GM18511 (cell line): ENCODE measurements at regions not wholly inside any gene's neighbourhood (a gene's known extent, or its start where the extent isn't known, plus 50 kb on each side); places are given as distances from the start of the nearest gene placed in this dataset.

Source experiments
- ATAC-seq: cut with Tn5 transposase; IDR thresholded peaks from one replicate; pipeline ENCODE4 v1.9.1; 2021; ENCODE audit warnings: mild to moderate bottlenecking, moderate library complexity; ENCODE audit not compliant: unreplicated experiment

DNA sequence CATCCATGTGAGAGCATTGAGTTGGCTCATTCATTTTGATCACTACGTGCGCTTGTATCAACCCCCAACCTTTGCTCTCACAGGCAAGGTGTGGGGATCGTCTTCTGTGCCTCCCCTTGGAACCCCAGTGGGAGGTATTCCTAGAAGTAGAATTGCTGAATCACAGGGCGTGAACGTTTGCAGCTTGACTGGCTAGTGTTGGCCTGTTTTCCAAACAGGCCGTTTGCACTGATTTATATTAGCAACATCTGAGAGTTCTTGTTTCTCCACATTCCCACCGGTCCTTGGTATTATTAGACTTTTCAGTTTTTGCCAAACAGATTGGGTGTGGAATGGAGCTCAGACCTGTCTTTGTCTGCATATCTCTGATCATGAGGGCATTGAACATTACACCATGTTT lies 288.6 kb upstream of the PWP1 start:
- ATAC-seq = no peak

DNA sequence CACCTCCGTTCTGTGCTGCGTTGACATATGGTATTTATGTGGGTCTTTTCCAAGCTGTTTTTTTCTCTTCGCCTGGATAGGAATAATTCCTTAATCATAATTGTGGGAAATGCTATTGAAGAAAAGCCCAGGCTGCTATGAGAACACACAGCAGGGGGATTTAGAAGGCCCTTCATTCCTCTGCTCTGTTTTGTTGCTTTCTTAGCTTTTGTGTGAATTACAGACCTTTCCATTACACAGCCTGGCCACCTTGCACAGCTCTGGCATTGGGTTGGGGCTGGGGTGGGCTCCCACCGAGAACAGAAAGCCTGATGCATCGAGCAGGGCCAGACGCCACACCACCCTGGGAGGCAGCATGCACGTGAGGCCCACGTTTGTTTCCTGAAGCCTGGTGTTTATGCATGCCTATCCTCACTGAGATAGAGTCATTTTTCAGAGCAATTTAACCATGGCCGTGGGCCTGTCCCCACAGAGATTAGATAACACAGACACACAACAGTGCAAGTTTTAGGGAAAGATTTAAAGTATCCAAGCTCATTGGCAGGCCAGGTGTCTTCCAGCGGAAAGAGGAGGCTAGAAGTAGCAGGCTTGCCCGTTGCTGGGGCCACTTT lies 287.6 kb upstream of the PWP1 start:
- ATAC-seq = no peak

DNA sequence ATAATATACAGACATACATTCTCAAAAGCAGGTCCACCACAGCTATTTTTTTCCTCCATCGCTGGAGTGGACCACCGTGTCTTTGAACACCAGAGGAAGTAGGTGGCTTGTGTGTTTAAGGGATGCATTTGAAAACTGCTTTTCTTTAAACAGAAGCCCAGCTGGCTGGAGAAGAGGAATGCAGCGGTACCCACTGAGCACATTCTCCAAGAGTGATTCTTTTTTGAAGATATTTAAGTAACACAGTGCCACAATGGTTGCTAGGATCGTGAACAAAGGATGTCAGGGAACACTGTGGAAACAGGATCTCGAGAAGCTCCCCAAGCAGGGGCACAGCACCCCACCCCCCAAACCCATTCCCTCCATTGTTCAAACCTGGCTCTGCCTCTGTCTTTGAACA lies 286.6 kb upstream of the PWP1 start:
- no peak for ATAC-seq

DNA sequence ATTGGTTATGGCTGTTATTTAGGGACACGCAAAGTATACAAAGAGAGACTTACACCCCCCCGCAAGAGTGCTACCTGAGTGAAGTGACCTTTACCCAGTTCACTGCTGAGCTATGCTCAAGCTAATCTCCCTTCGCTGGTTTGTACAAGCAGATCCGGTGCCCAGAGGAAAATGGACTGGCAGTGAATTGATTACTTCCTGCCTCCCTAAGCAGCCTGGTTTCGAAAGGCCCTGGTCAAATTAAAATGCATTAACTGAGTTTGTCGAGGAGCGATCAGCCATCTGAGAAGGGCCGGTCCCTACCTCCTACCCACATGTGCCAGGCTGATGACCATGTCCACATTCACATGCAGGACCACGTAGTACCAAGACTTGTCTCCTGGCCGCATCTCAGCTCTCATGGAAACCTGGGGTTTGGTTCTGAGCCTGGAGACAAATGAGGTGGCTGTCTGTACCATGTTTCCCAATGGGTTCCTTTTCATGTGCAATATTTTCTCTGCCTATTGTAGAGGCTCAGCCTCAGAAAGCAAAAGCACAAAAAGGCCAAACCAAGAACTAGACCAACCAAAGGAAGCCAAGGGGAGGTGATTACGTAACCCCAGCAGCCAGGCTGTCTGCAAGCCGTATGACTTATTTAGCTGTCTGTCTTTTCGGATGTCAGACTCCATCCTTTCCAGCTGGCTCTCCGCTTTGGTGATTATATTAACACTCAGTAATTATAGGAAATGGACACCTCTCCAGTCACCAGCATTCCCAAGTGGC lies 284.7 kb upstream of the PWP1 start:
- ATAC-seq = no peak

DNA sequence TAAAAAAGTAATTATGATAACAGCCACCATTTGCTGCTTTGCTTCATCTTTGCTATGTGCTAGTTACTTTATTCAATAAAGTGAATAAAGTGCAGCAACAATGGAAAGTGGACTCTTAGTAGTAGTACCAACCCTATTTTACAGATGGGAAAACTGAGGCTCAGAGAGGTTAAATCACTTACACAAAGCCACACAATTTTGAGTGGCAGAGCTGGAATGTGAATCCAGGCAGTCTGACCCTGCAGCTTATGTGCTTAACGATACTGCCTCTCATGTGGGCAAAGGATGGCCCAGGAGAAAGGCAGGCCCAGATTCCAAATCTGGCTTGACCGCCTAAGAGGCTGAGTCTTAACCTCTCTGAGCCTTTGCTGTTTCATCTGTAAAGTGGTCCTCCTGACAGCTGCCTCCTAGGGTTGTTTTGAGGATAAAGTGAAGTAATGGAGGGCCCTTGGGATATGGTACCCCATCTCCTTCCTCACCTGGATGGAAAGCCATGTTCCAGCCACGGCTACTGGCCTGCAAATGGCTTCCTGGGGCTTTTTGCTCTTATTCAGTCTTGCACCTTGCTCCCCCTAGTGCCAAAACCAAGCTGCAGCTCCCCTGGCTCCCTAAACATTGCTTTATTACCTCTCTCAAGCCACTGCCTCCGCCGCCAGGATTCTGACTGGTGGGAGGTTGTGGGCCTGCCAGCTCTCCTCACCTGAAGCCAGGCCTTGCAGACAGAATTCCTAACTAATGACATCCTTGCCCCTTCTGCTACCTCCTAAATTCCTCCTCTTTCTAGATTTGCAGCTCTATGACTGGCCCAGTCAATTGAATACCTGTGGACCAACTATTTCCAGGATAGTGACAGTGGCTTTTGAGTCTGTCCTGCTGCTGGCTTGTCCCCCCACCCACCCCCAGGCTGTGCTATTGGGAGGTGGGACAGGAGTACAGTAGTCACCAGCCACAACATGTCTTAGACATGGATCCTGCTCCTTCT lies 283.3 kb upstream of the PWP1 start:
- ATAC-seq = no peak

DNA sequence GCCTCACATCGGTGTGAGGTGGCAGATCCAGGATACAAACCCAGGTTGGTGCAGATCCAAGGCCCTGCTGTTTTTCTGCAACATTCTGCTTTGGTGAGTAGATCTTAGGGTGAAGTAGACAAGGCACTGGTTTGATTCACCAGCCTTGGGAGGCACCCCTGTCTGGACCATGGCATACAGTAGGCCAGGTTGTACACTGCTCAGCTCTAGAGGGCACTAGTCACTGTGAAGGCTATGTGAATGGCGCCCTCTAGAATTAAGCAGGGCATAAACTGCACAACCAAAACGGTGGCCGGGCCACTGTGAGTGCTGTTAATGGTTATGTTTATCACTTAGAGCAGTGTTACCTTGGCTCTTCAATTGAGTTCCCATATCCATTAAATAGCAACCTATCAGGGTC lies 280.6 kb upstream of the PWP1 start:
- ATAC-seq = no peak

DNA sequence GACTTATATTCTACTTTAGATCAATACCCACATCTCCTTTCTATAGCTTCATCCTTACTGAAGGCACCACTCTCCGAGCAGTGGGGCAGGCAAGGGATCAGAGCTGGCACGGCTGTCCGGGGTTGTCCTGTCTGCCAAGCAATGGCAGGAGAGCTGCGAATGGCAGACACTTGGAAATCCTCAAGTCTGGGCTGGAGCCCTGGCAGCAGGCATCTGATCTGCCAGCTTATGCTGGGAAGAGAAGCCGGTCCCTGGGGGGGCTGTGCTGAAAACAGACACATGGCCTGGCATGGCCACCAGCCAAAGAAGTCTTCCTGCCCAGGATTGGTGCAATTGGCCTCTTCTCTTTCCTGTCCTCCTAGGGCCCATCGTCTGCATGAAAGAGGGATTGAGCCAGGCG lies 280.2 kb upstream of the PWP1 start:
- ATAC-seq = no peak

DNA sequence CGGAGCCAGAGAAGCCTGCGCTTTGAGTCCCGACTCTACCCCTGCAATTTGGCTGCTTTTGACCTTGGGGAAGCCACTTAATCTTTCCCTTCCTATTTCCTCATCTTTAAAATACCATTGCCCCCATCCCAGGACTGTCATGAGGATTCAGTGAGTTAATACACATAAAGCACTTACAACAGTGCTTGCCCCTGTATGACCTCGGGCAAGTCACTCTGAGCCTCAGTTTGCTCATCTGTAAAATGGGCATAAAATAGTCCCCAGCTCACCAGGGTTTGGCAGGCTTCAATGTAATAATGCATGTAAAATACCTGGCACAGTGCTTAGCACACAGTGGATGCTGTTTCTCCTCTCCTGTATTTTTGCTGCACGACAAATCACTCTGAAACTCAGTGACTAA lies 278.7 kb upstream of the PWP1 start:
- ATAC-seq = no peak

DNA sequence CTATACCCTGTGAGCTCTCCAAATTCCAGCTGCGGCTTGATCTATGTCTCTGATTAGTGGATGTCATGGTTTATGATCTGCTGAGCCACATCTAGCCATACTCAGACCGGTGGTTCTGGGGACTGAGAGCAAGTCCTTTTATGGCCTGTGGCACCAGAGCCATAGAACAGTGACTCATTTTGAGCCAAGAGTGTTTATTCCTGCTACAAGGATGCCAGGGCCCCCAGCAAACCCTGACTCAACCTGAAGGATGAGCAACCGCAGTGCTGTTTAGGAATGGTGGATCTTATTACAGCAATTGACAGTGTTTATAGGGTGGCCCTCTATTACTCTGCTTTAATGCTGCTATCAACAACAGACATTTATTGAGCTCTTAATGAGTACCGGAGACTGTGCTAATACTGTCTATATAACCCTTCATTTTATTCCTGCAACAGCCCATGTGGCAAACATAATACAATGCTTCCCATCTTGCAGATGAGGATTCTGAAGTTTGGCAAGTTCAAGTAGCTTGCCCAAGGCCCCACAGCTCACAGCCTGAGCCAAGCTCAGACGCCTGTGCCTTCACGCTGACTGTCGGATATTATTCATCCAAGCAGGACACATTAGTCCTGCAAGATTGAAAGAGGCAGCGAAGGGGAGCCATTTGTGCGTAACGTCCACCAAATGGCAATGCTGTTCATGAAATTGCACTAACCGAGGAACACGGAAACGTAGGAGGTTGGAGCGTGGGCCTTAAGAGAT lies 273.6 kb upstream of the PWP1 start:
- no peak for ATAC-seq

DNA sequence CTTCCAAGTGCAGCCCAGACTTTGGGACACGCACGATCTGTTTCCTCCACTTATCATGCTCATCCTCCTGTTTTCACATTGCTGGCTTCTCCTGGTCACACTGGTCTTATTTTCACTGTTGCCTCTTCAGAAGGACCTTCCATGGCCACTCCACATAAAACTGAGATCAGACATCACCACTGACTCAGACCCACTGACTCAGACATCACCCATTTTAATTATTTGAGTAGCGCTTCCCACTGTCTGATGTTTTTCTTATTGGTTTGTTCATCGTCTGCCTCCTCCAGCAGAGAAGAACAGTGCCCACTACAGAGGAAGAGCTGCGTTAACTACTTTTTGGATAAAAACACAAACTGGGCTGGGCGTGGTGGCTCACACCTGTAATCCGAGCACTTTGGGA lies 270.5 kb upstream of the PWP1 start:
- ATAC-seq = no peak

DNA sequence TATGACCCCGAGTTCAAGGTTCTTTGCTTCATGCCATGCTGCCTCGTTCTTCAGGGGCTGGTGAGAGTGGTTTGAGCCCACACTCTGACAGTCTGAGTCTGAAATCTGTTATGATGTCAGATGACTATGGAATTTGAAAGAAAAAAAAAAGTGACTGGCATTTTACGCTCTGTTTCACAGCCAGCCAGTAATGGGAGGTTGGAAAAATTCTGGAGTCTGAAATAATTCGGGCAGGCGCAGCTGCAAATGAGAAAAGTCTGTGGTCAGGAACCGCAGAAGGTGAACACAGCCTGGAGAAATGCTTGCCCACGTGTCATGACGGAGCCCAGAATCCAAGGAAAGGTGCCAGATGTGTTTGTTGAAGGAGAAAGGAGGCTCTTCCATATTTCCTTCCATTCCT lies 269.8 kb upstream of the PWP1 start:
- no peak for ATAC-seq

DNA sequence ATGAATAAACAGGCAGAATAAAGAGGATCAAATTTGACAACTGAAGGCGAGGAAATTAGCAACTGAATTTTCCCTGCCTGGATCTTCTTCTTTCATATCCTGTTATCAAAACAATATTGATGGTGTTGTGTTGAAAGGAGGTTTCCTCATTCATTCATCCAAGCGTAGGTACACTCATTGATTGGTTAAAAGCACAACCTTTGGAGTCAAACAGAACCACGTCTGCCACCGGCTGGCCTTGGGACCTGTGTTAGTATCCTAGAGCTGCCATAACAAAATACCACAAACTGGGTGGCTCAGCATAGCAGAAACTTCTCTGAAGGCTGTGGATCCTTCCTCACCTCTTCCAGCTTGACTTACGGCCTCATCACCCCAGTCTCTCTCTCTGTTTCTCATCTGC lies 268.6 kb upstream of the PWP1 start:
- no peak for ATAC-seq

DNA sequence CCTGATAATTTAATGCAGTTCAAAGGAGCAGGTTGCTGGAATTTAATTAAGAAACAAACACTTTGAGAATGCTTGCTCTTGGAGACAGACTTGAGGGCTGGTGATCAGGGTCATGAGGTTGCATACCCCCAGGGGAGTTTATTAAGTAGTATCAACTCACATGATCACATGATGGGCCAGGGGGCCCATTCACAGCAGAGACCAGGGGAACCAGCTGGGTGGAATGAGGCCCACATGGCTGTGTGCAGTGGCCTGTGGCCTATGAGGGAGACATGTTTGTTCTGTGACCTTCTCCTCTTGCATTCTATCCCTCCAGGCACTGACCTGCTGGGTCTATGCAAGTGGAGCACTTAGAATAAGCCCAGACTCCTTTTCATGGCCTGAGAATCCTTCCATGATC lies 266.6 kb upstream of the PWP1 start:
- ATAC-seq = no peak

DNA sequence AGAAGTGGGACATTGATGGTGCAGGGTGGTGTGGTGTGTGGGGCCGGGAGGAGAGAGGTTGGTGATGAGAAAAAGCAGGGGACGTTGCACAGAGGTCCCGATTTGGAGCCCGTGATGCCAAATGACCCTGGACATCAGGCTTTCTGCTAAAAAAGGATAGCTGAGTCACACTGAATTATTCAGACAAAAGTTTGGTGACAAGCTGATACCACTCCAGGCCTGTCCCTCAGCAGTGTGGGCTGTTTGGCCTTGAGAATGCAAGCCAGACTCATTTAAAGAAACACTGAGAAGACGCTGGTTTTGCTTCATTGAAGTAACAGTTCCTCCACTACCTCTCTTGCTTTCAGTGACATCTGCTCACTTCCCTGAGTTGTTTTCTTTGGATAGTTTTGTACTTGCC lies 262.1 kb upstream of the PWP1 start:
- no peak for ATAC-seq

DNA sequence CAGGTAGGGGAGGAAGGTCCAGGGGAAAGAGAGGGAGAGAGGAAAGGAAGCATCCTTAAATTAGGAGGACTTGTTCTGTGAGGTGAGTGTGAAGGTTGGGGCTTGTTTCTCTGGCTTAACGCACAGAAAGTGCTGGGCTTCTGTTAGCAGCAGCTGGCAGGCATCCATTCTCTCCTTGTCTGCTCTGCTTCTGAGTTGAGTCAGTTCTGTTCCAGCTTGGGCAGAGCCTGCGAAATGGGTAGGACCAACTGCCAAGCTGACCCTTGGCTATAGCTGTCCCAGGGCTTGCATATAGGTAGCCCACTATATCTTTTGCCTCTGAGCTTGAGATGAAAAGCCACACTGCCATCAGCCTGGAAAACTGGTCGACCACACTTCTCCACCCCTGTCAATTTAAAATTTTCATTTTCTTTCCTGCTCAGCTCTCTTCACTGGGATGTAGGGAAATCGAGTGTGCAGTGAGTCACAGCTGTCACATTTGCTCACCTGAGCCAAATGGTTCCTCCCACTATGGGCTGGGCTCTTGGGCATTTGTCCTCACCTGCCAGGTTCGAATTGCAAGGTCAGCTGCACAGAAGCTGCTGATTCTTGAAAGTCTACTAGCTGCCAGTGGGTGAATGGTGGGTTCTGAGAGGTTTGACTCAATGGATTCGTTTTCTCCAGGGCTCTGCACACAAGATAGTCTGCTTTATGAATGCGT lies 256.4 kb upstream of the PWP1 start:
- no peak for ATAC-seq

DNA sequence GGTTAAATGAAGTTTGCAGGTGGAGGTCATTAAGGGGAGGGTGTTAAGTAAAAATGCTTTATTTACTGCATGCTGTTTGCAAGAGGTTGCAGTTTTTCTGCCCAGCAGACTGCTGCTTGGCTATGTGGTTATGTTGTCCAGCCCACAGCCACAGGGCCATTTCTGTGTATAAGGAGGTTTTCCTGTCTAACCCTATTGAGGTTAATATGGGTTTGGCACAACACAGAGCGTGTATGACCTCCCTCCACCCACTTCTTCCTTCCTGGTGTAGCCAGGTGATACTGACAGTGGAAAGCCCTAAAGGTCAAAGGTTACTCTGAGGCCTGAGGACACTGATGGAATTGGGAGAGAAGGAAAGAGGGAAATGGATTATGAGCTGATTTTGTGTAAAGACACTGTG lies 253.7 kb upstream of the PWP1 start:
- ATAC-seq = no peak

DNA sequence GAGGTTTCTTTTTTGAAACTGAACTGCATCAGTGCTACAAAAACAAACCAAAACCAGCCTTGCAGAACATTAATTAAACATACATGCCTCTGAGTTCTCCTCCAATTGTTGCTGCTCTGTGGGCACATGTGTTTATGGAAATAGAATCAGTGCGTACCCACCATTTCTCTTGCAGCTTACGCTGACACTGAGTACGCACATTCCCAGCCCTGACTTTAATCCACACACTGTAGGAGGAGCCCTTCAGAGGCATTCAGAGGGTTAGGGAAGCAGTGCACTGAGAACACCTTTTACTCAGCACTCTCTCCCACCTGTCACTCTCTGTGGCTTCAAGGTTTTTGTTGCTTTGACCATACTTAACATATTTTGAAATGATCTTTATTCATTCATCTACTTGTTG lies 250.5 kb upstream of the PWP1 start:
- no peak for ATAC-seq

DNA sequence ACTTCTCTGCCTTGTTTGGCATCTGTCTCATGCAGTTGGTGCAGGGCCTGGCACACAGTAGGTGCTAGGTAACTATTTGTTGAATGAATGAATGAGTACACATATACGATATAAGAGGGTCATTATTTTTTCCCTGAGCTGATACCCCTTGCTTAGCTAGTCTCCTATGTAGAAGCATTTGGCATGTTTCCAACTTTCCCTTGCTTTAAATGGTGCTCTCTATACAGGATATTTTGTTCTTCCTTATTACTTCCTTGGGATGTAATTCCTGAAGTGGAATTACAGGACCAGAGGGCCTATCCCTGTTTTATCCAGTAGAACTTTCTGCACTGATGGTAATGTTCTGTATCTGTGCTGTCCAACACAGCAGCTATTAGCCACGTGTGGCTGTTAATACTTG lies 250.1 kb upstream of the PWP1 start:
- ATAC-seq = no peak

DNA sequence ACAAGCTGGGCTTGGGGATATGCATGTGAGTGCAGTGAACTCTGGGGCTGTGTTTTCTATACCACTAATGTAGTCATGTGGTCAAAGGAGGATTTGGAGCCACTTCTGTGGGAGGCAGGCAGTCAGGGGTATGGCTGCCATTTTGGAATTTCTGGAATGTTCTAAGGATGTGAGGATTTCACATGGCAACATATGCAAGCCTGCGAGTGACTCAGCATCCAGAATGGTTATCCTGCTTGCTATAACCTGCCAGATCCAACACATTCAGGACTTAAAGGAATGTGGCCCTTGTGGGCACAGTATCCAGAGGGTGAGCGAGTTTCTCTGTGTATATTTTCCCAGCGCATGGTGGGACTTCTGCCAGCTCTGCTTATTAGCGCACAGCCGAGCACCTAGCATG lies 249.2 kb upstream of the PWP1 start:
- ATAC-seq = no peak

DNA sequence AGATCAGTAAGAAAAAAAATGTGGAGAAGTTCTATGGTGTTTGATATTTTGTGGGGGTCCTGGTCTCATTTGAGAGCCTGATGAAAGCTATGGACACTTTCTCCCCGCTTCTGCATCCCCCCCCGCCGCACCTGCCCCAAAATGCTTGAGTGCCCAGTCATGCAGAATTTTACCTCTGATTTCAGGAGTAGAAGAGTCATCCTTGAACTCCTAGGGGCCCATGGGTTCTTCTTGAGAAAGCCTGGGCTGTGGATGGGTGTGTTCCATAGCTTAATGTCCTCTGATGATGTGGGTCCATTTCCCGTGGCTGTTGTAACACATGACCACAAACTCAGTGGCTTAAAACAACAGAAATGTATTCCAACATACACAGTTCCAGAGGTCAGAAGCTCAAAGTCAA lies 248.8 kb upstream of the PWP1 start:
- no peak for ATAC-seq

DNA sequence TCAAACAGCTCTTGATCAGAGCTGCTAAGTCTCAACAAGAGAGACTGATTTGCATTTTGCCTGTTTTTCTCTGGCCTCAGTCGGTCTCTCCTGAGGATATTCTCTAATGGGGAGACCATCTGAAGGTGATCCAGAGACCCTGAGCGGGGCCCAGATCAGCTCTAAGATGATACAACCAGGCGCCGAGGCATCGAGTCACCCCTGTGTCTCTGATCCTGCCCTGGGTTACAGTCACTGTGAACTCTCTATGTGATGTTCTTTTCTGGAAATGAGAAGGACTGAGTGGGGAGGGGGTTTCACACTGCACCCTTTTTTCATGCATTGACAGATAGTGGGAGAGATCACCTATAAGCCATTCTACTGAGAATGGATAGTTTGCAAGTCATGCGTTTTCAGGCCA lies 247.6 kb upstream of the PWP1 start:
- ATAC-seq = no peak
